Neural progenitor cell (in vitro differentiated cells): ENCODE measurements at regions not wholly inside any gene's neighbourhood (a gene's known extent, or its start where the extent isn't known, plus 50 kb on each side); places are given as distances from the start of the nearest gene placed in this dataset.

Source experiments
- DNase-seq: peaks from one replicate; pipeline ENCODE4 v3.0.0-alpha.2; 2016; ENCODE audit warnings: low spot score
- H2AFZ ChIP-seq: fragments of 200-600 bp; sonication (generic); replicated peaks from 2 replicates; pipeline ENCODE4 v1.6.1; 2016; ENCODE audit warnings: antibody characterized with exemption
- H3F3A ChIP-seq: fragments of 200-600 bp; sonication (generic); 2 replicates; pipeline ENCODE4 v1.6.1; 2016; ENCODE audit warnings: antibody characterized with exemption, low read depth
- H3K27ac ChIP-seq: fragments of 200-600 bp; sonication (generic); 2 replicates; pipeline ENCODE4 v1.5.1; 2016; ENCODE audit warnings: mild to moderate bottlenecking
- H3K27me3 ChIP-seq: fragments of 200-600 bp; sonication (generic); 2 replicates; pipeline ENCODE4 v1.6.1; 2016; ENCODE audit warnings: mild to moderate bottlenecking, moderate library complexity
- H3K36me3 ChIP-seq: fragments of 200-600 bp; sonication (generic); 2 replicates; pipeline ENCODE4 v1.5.1; 2016
- H3K4me1 ChIP-seq: fragments of 200-600 bp; sonication (generic); 2 replicates; pipeline ENCODE4 v1.6.1; 2016; ENCODE audit warnings: mixed run types
- H3K4me2 ChIP-seq: fragments of 200-600 bp; sonication (generic); 2 replicates; pipeline ENCODE4 v1.6.1; 2016
- H3K4me3 ChIP-seq: fragments of 200-600 bp; sonication (generic); 2 replicates; pipeline ENCODE4 v1.5.1; 2016
- H3K79me2 ChIP-seq: fragments of 200-600 bp; sonication (generic); 2 replicates; pipeline ENCODE4 v1.6.1; 2016; ENCODE audit warnings: low read depth
- H3K9ac ChIP-seq: fragments of 200-600 bp; sonication (generic); 2 replicates; pipeline ENCODE4 v1.6.1; 2016
- H3K9me3 ChIP-seq: fragments of 200-600 bp; sonication (generic); 2 replicates; pipeline ENCODE4 v1.5.1; 2016; ENCODE audit warnings: low read depth
- H4K20me1 ChIP-seq: fragments of 200-600 bp; sonication (generic); 2 replicates; pipeline ENCODE4 v1.6.1; 2016; ENCODE audit warnings: low read depth
- H3K27ac Mint-ChIP-seq: 3 replicates; pipeline ENCODE4 v1.8.0; 2021; ENCODE audit warnings: mixed read lengths
- H3K27me3 Mint-ChIP-seq: 2 replicates; pipeline ENCODE4 v1.8.0; 2022; ENCODE audit warnings: low read depth, mild to moderate bottlenecking, inconsistent platforms, moderate library complexity, mixed read lengths; ENCODE audit not compliant: insufficient read depth
- H3K36me3 Mint-ChIP-seq: 3 replicates; pipeline ENCODE4 v1.8.0; 2021; ENCODE audit warnings: mixed read lengths
- H3K4me1 Mint-ChIP-seq: 3 replicates; pipeline ENCODE4 v1.8.0; 2021; ENCODE audit warnings: mixed read lengths
- H3K4me3 Mint-ChIP-seq: 3 replicates; pipeline ENCODE4 v1.8.0; 2021; ENCODE audit warnings: mild to moderate bottlenecking, moderate library complexity, mixed read lengths
- H3K9me3 Mint-ChIP-seq: 3 replicates; pipeline ENCODE4 v1.8.0; 2020; ENCODE audit warnings: mixed read lengths
- CTCF ChIP-seq: fragments of 200-600 bp; sonication (generic); IDR thresholded peaks from 2 replicates; pipeline ENCODE4 v1.5.1; 2017; ENCODE audit warnings: antibody characterized with exemption, mild to moderate bottlenecking
- EZH2 ChIP-seq: fragments of 200-600 bp; sonication (generic); IDR thresholded peaks from 2 replicates; pipeline ENCODE4 v1.6.1; 2017; ENCODE audit warnings: antibody characterized with exemption, mild to moderate bottlenecking, moderate library complexity
- EZH2phosphoT487 ChIP-seq: fragments of 200-600 bp; sonication (generic); IDR thresholded peaks from 2 replicates; pipeline ENCODE4 v1.6.1; 2017; ENCODE audit warnings: antibody characterized with exemption

- H3K9me3 ChIP-seq = no peaks in the 10 kb centered on the region
- H3K4me3 Mint-ChIP-seq = no peak overlapping the region
- no peak for DNase-seq
- H3K9me3 Mint-ChIP-seq = no peaks in the 10 kb centered on the region
- no peaks in the 10 kb centered on the region for H3K36me3 Mint-ChIP-seq
- TF ChIP-seq CTCF (no peak), EZH2phosphoT487 (no peak), EZH2 (no peak)
- no peaks in the 10 kb centered on the region for H4K20me1 ChIP-seq
- H3K4me1 ChIP-seq = peaks cover 12% of the 10 kb centered on the region
- no peak overlapping the region for H3K27ac ChIP-seq
- no peaks in the 10 kb centered on the region for H3K36me3 ChIP-seq
- H3K9ac ChIP-seq = no peak overlapping the region
- peaks cover 11% of the 10 kb centered on the region for H3K4me1 Mint-ChIP-seq
- H3K79me2 ChIP-seq = no peaks in the 10 kb centered on the region
- no peaks in the 10 kb centered on the region for H3K27me3 ChIP-seq
- H3K27ac Mint-ChIP-seq = no peak overlapping the region
- H3K4me3 ChIP-seq = no peak overlapping the region
- no peak overlapping the region for H3K4me2 ChIP-seq
- no peak overlapping the region for H2AFZ ChIP-seq
- H3K27me3 Mint-ChIP-seq = no peaks in the 10 kb centered on the region
- H3F3A ChIP-seq = no peaks in the 10 kb centered on the region
Observed at GRCh38 chr5:97476852-97477534, 293.9 kb upstream of the RIOK2 start.

GRCh38 chr5:97478483-97478882 lies 295.4 kb upstream of the RIOK2 start:
- TF ChIP-seq EZH2 (no peak), CTCF (no peak), EZH2phosphoT487 (no peak)
- H3K4me3 Mint-ChIP-seq = no peak overlapping the region
- H3K27ac ChIP-seq = peak overlapping the region; percentile 19
- peak; percentile 63 for DNase-seq
- H3K27me3 ChIP-seq = no peaks in the 10 kb centered on the region
- no peaks in the 10 kb centered on the region for H3K36me3 Mint-ChIP-seq
- H2AFZ ChIP-seq = no peak overlapping the region
- H3K4me1 ChIP-seq = peaks cover 12% of the 10 kb centered on the region
- H4K20me1 ChIP-seq = no peaks in the 10 kb centered on the region
- H3K27ac Mint-ChIP-seq = no peak overlapping the region
- H3K36me3 ChIP-seq = no peaks in the 10 kb centered on the region
- no peaks in the 10 kb centered on the region for H3K9me3 Mint-ChIP-seq
- H3K27me3 Mint-ChIP-seq = no peaks in the 10 kb centered on the region
- no peaks in the 10 kb centered on the region for H3K79me2 ChIP-seq
- no peaks in the 10 kb centered on the region for H3K9me3 ChIP-seq
- peaks cover 11% of the 10 kb centered on the region for H3K4me1 Mint-ChIP-seq
- no peaks in the 10 kb centered on the region for H3F3A ChIP-seq
- H3K4me3 ChIP-seq = no peak overlapping the region
- H3K9ac ChIP-seq = no peak overlapping the region
- H3K4me2 ChIP-seq = peak overlapping the region; percentile 17

- TF ChIP-seq EZH2phosphoT487 = no peak
- TF ChIP-seq EZH2 = no peak
- no peak for TF ChIP-seq CTCF
- Histone ChIP-seq H3K4me1 (peaks cover 12% of the 10 kb centered on the region), H3K36me3 (no peaks in the 10 kb centered on the region), H3K9me3 (no peaks in the 10 kb centered on the region), H3K27ac (no peak overlapping the region), H3K4me2 (no peak overlapping the region), H3F3A (no peaks in the 10 kb centered on the region), H3K4me3 (no peak overlapping the region), H2AFZ (no peak overlapping the region), H3K79me2 (no peaks in the 10 kb centered on the region), H3K27me3 (no peaks in the 10 kb centered on the region), H4K20me1 (no peaks in the 10 kb centered on the region), H3K9ac (no peak overlapping the region)
- Mint-ChIP-seq H3K27me3 (no peaks in the 10 kb centered on the region), H3K4me1 (peaks cover 11% of the 10 kb centered on the region), H3K36me3 (no peaks in the 10 kb centered on the region), H3K27ac (no peak overlapping the region), H3K4me3 (no peak overlapping the region), H3K9me3 (no peaks in the 10 kb centered on the region)
- no peak for DNase-seq
Observed at GRCh38 chr5:97480313-97480712, 297.3 kb upstream of the RIOK2 start.
